Activated gamma-delta T cell treated with anti-CD3 and anti-CD28 coated beads, Interleukin-2, amount 50 U/mL, for 16 hours (primary cell): ENCODE measurements at regions not wholly inside any gene's neighbourhood (a gene's known extent, or its start where the extent isn't known, plus 50 kb on each side); places are given as distances from the start of the nearest gene placed in this dataset.
"Not testable (repeated sequence)": the region's sequence is repeated elsewhere in the genome, so short reads cannot be mapped to it uniquely, and the experiment has no call there.

Source experiments
- DNase-seq: peaks from one replicate; pipeline ENCODE4 v3.0.0-alpha.2; 2020; ENCODE audit warnings: low read depth

GRCh38 chr1:199794105-199794863 is 233.2 kb upstream of the NR5A2 start:
- DNase-seq: no peak

- no peak for DNase-seq
These were observed 228.4 kb upstream of the NR5A2 start for GRCh38 chr1:199799116-199799515.

GRCh38 chr1:199804526-199804925 is 223.0 kb upstream of the NR5A2 start:
- DNase-seq: no peak

- no peak for DNase-seq
These were observed 219.2 kb upstream of the NR5A2 start for GRCh38 chr1:199808110-199808870.

- no peak for DNase-seq
These were observed 218.2 kb upstream of the NR5A2 start for GRCh38 chr1:199809311-199809710.

GRCh38 chr1:199811163-199811562 is 216.3 kb upstream of the NR5A2 start:
- DNase-seq: no peak

GRCh38 chr1:199813198-199813597 is 214.3 kb upstream of the NR5A2 start:
- no peak for DNase-seq

- DNase-seq: no peak
These were observed 211.6 kb upstream of the NR5A2 start for GRCh38 chr1:199815947-199816346.

- DNase-seq: no peak
These were observed 210.2 kb upstream of the NR5A2 start for GRCh38 chr1:199817266-199817665.

GRCh38 chr1:199821029-199821779 is 206.3 kb upstream of the NR5A2 start:
- no peak for DNase-seq

GRCh38 chr1:199832451-199832850 is 195.1 kb upstream of the NR5A2 start:
- DNase-seq: no peak

GRCh38 chr1:199834711-199835110 is 192.8 kb upstream of the NR5A2 start:
- DNase-seq: no peak

- no peak for DNase-seq
These were observed 191.1 kb upstream of the NR5A2 start for GRCh38 chr1:199836430-199836829.

GRCh38 chr1:199837321-199837720 is 190.2 kb upstream of the NR5A2 start:
- DNase-seq: no peak

GRCh38 chr1:199839608-199840007 is 187.9 kb upstream of the NR5A2 start:
- DNase-seq: not testable (repeated sequence)

- not testable (repeated sequence) for DNase-seq
These were observed 184.4 kb upstream of the NR5A2 start for GRCh38 chr1:199843096-199843495.

- no peak for DNase-seq
These were observed 183.6 kb upstream of the NR5A2 start for GRCh38 chr1:199843861-199844260.

GRCh38 chr1:199847021-199847420 is 180.5 kb upstream of the NR5A2 start:
- DNase-seq: no peak

GRCh38 chr1:199851439-199852140 is 175.9 kb upstream of the NR5A2 start:
- no peak for DNase-seq

- no peak for DNase-seq
These were observed 172.7 kb upstream of the NR5A2 start for GRCh38 chr1:199854686-199855321.

- DNase-seq: no peak
These were observed 171.9 kb upstream of the NR5A2 start for GRCh38 chr1:199855580-199855979.
